ENCODE measurements at regions not wholly inside any gene's neighbourhood (a gene's known extent, or its start where the extent isn't known, plus 50 kb on each side); places are given as distances from the start of the nearest gene placed in this dataset.

GRCh38 chr4:123596805-123597204 is 200.2 kb downstream of the SPRY1 start:
- Histone ChIP-seq H4K20me1 (ENCODE audit: control insufficient read depth, insufficient read depth, low read depth, low read length) (no peaks in the 10 kb centered on the region), H3F3A (ENCODE audit: control insufficient read depth, insufficient read depth) (no peaks in the 10 kb centered on the region), H3K4me2 (ENCODE audit: low read length) (no peak overlapping the region), H3K4me1 (ENCODE audit: control insufficient read depth, low read length) (peaks cover 24% of the 10 kb centered on the region), H3K79me2 (ENCODE audit: control insufficient read depth, low read length) (no peaks in the 10 kb centered on the region), H3K4me3 (ENCODE audit: low read length) (no peak overlapping the region), H3K9me2 (replicated peaks; ENCODE audit: control insufficient read depth, low read length) (no peaks in the 10 kb centered on the region), H3K36me3 (ENCODE audit: control insufficient read depth, low read length) (no peaks in the 10 kb centered on the region), H3K27ac (ENCODE audit: low read depth, low read length) (no peak overlapping the region), H3K9me3 (ENCODE audit: control insufficient read depth, insufficient read depth, low read length) (no peaks in the 10 kb centered on the region), H3K27me3 (ENCODE audit: control insufficient read depth, low read length) (peaks cover 13% of the 10 kb centered on the region; the same call in 1 of the 2 replicates)
- no peak for TF ChIP-seq EZH2phosphoT487 (IDR thresholded peaks at IDR 0.05; ENCODE audit: borderline replicate concordance, low read length)
- no peak for TF ChIP-seq CTCF (IDR thresholded peaks at IDR 0.05; ENCODE audit: low read depth, low read length, poor library complexity, severe bottlenecking)

- no peaks in the 10 kb centered on the region for H3K36me3 ChIP-seq (ENCODE audit: control insufficient read depth, low read length)
- no peaks in the 10 kb centered on the region for H3K79me2 ChIP-seq (ENCODE audit: control insufficient read depth, low read length)
- no peak overlapping the region for H3K4me3 ChIP-seq (ENCODE audit: low read length)
- H3K9me3 ChIP-seq (ENCODE audit: control insufficient read depth, insufficient read depth, low read length) = no peaks in the 10 kb centered on the region
- no peaks in the 10 kb centered on the region for H3F3A ChIP-seq (ENCODE audit: control insufficient read depth, insufficient read depth)
- no peak overlapping the region for H3K4me2 ChIP-seq (ENCODE audit: low read length)
- TF ChIP-seq CTCF (IDR thresholded peaks at IDR 0.05; ENCODE audit: low read depth, low read length, poor library complexity, severe bottlenecking) (no peak), EZH2phosphoT487 (IDR thresholded peaks at IDR 0.05; ENCODE audit: borderline replicate concordance, low read length) (no peak)
- peaks cover 24% of the 10 kb centered on the region for H3K4me1 ChIP-seq (ENCODE audit: control insufficient read depth, low read length)
- no peak overlapping the region for H3K27ac ChIP-seq (ENCODE audit: low read depth, low read length)
- H3K9me2 ChIP-seq (replicated peaks; ENCODE audit: control insufficient read depth, low read length) = no peaks in the 10 kb centered on the region
- peaks cover 13% of the 10 kb centered on the region; the same call in 1 of the 2 replicates for H3K27me3 ChIP-seq (ENCODE audit: control insufficient read depth, low read length)
- no peaks in the 10 kb centered on the region for H4K20me1 ChIP-seq (ENCODE audit: control insufficient read depth, insufficient read depth, low read depth, low read length)
Observed at GRCh38 chr4:123597586-123597985, 201.0 kb downstream of the SPRY1 start.

- no peak for TF ChIP-seq CTCF (IDR thresholded peaks at IDR 0.05; ENCODE audit: low read depth, low read length, poor library complexity, severe bottlenecking)
- TF ChIP-seq EZH2phosphoT487 (IDR thresholded peaks at IDR 0.05; ENCODE audit: borderline replicate concordance, low read length) = no peak
- no peaks in the 10 kb centered on the region for H3F3A ChIP-seq (ENCODE audit: control insufficient read depth, insufficient read depth)
- H3K4me2 ChIP-seq (ENCODE audit: low read length) = no peak overlapping the region
- H3K36me3 ChIP-seq (ENCODE audit: control insufficient read depth, low read length) = no peaks in the 10 kb centered on the region
- H3K9me3 ChIP-seq (ENCODE audit: control insufficient read depth, insufficient read depth, low read length) = no peaks in the 10 kb centered on the region
- H3K9me2 ChIP-seq (replicated peaks; ENCODE audit: control insufficient read depth, low read length) = no peaks in the 10 kb centered on the region
- no peak overlapping the region for H3K27ac ChIP-seq (ENCODE audit: low read depth, low read length)
- H3K4me3 ChIP-seq (ENCODE audit: low read length) = no peak overlapping the region
- peaks cover 24% of the 10 kb centered on the region for H3K4me1 ChIP-seq (ENCODE audit: control insufficient read depth, low read length)
- no peaks in the 10 kb centered on the region for H3K79me2 ChIP-seq (ENCODE audit: control insufficient read depth, low read length)
- no peaks in the 10 kb centered on the region for H4K20me1 ChIP-seq (ENCODE audit: control insufficient read depth, insufficient read depth, low read depth, low read length)
- peaks cover 13% of the 10 kb centered on the region; the same call in 1 of the 2 replicates for H3K27me3 ChIP-seq (ENCODE audit: control insufficient read depth, low read length)
Observed at GRCh38 chr4:123598331-123598730, 201.7 kb downstream of the SPRY1 start.

Measured in DOHH2 (cell line).